DND-41 (cell line): ENCODE measurements at regions not wholly inside any gene's neighbourhood (a gene's known extent, or its start where the extent isn't known, plus 50 kb on each side); places are given as distances from the start of the nearest gene placed in this dataset.

Experiments
- ATAC-seq: fragments of 200-7000 bp; cut with Tn5 transposase; 3 replicates; pipeline ENCODE4 v1.9.1; 2021; ENCODE audit warnings: low read depth; ENCODE audit not compliant: insufficient read depth
- DNase-seq: peaks from one replicate; pipeline ENCODE4 v3.0.0-alpha.2; 2020
- H2AFZ ChIP-seq: 2 replicates; pipeline ENCODE4 v1.6.0; 2012; ENCODE audit warnings: low read depth, low read length
- H3K27ac ChIP-seq: 2 replicates; pipeline ENCODE4 v1.5.1; 2012; ENCODE audit warnings: low read length, inconsistent platforms
- H3K27me3 ChIP-seq: fragments of 200-600 bp; sonication (generic); 2 replicates; pipeline ENCODE4 v1.6.0; 2012; ENCODE audit warnings: low read length, mild to moderate bottlenecking, inconsistent platforms; ENCODE audit not compliant: insufficient read depth, poor library complexity
- H3K36me3 ChIP-seq: 2 replicates; pipeline ENCODE4 v1.5.1; 2012; ENCODE audit warnings: low read length, inconsistent platforms; ENCODE audit not compliant: insufficient read depth
- H3K4me1 ChIP-seq: 2 replicates; pipeline ENCODE4 v1.5.1; 2012; ENCODE audit warnings: mild to moderate bottlenecking, low read length; ENCODE audit not compliant: insufficient read depth
- H3K4me2 ChIP-seq: 2 replicates; pipeline ENCODE4 v1.6.0; 2012; ENCODE audit warnings: mild to moderate bottlenecking, moderate library complexity, low read length, inconsistent platforms; ENCODE audit not compliant: insufficient read depth
- H3K4me3 ChIP-seq, 2 experiments: fragments of 200-600 bp in 1 of 2; shearing (Covaris generic) in 1 of 2; 2 replicates each; pipeline ENCODE4 v1.5.1; 2012 to 2016; ENCODE audit warnings: inconsistent platforms in 2 of 2, low read length in 2 of 2, mild to moderate bottlenecking in 2 of 2, low read depth in 1 of 2, moderate library complexity in 1 of 2
- H3K79me2 ChIP-seq: 2 replicates; pipeline ENCODE4 v1.6.0; 2012; ENCODE audit warnings: low read length, inconsistent platforms; ENCODE audit not compliant: insufficient read depth
- H3K9ac ChIP-seq: 2 replicates; pipeline ENCODE4 v1.6.0; 2012; ENCODE audit warnings: low read depth, mild to moderate bottlenecking, inconsistent platforms, low read length, moderate library complexity
- H3K9me3 ChIP-seq: 2 replicates; pipeline ENCODE4 v1.5.1; 2012; ENCODE audit warnings: low read length, moderate library complexity, mild to moderate bottlenecking, inconsistent platforms; ENCODE audit not compliant: insufficient read depth, severe bottlenecking
- H4K20me1 ChIP-seq: 2 replicates; pipeline ENCODE4 v1.6.0; 2012; ENCODE audit warnings: low read length; ENCODE audit not compliant: insufficient read depth
- CTCF ChIP-seq: IDR thresholded peaks from 2 replicates; pipeline ENCODE4 v1.5.1; 2012; ENCODE audit warnings: borderline replicate concordance, low read length, moderate library complexity, mild to moderate bottlenecking; ENCODE audit not compliant: poor library complexity, severe bottlenecking; ENCODE audit errors: extremely low read depth
- EZH2 ChIP-seq: IDR thresholded peaks from 3 replicates; pipeline ENCODE4 v1.6.1; 2012; ENCODE audit warnings: borderline replicate concordance, low read depth, mild to moderate bottlenecking, moderate library complexity, low read length, inconsistent platforms; ENCODE audit not compliant: severe bottlenecking

DNA sequence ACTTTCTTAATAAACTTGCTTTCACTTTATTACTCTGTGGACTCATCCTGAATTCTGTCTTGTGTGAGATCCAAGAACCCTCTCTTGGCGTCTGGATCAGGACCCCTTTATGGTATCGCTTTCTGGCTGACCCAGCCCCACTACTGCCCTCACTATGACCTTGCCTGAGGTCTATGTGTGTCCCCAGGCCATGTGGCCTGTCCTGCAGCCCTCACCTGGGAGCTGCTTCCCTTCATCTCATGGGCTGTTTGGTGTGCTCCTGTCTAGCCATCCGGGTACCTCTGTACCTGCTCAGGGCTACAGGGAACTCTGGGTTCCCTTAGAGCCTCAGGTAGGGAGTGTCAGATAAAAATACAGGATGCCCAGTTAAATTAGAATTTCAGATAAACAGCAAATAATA is 94.5 kb downstream of the SCP2D1 start:
- Histone ChIP-seq H3K4me2 (no peak overlapping the region), H3K27me3 (no peaks in the 10 kb centered on the region), H4K20me1 (no peaks in the 10 kb centered on the region), H3K36me3 (no peaks in the 10 kb centered on the region), H3K4me3 (no peak overlapping the region), H3K4me1 (no peaks in the 10 kb centered on the region), H3K9me3 (no peaks in the 10 kb centered on the region), H3K9ac (no peak overlapping the region), H3K79me2 (no peaks in the 10 kb centered on the region), H2AFZ (no peak overlapping the region), H3K27ac (no peak overlapping the region)
- DNase-seq (no peak), ATAC-seq (no peak)
- TF ChIP-seq EZH2: no peak
- TF ChIP-seq CTCF: no peak

- TF ChIP-seq CTCF (no peak), EZH2 (no peak)
- no peak overlapping the region for H3K4me2 ChIP-seq
- no peaks in the 10 kb centered on the region for H3K79me2 ChIP-seq
- no peak overlapping the region for H3K9ac ChIP-seq
- DNase-seq: no peak
- H3K36me3 ChIP-seq: no peaks in the 10 kb centered on the region
- H3K27me3 ChIP-seq: no peaks in the 10 kb centered on the region
- ATAC-seq: no peak
- no peaks in the 10 kb centered on the region for H4K20me1 ChIP-seq
- H3K4me1 ChIP-seq: no peaks in the 10 kb centered on the region
- H3K4me3 ChIP-seq: no peak overlapping the region
- H3K27ac ChIP-seq: no peak overlapping the region
- no peaks in the 10 kb centered on the region for H3K9me3 ChIP-seq
- H2AFZ ChIP-seq: no peak overlapping the region
Measured at GRCh38 chr20:18909254-18909653, 95.7 kb downstream of the SCP2D1 start.

GRCh38 chr20:18913701-18914100 is 100.1 kb downstream of the SCP2D1 start:
- Histone ChIP-seq H2AFZ (no peak overlapping the region), H3K9ac (no peak overlapping the region), H4K20me1 (no peaks in the 10 kb centered on the region), H3K79me2 (no peaks in the 10 kb centered on the region), H3K4me2 (no peak overlapping the region), H3K9me3 (no peaks in the 10 kb centered on the region), H3K36me3 (no peaks in the 10 kb centered on the region), H3K4me3 (no peak overlapping the region), H3K27me3 (no peaks in the 10 kb centered on the region), H3K27ac (no peak overlapping the region), H3K4me1 (no peaks in the 10 kb centered on the region)
- no peak for TF ChIP-seq EZH2
- TF ChIP-seq CTCF: no peak
- ATAC-seq (no peak), DNase-seq (no peak)

DNA sequence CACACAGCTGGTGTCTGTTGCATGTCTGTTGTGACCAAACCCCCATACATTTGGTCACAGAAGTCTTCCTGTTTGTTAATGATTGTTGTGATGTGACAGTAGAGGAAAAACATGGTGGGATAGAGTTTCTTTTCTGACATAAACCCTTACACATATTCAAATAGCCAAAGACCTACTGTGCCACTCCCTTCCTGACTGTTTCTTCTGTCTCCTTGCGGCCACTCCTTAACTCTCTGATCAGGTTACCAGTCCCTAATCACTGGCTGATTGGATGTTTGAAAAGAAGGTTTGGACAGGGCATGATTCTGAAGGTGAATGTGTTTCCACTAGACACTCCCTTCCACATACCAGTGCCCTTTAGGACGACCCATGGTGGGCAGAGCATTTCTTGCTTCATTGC is 101.2 kb downstream of the SCP2D1 start:
- no peaks in the 10 kb centered on the region for H3K79me2 ChIP-seq
- ATAC-seq: no peak
- no peak overlapping the region for H3K9ac ChIP-seq
- no peak overlapping the region for H2AFZ ChIP-seq
- H3K9me3 ChIP-seq: no peaks in the 10 kb centered on the region
- no peak overlapping the region for H3K27ac ChIP-seq
- H3K36me3 ChIP-seq: no peaks in the 10 kb centered on the region
- H3K4me2 ChIP-seq: no peak overlapping the region
- H4K20me1 ChIP-seq: no peaks in the 10 kb centered on the region
- no peaks in the 10 kb centered on the region for H3K27me3 ChIP-seq
- TF ChIP-seq CTCF (no peak), EZH2 (no peak)
- no peak for DNase-seq
- H3K4me1 ChIP-seq: no peaks in the 10 kb centered on the region
- H3K4me3 ChIP-seq: no peak overlapping the region
